ENCODE measurements at regions not wholly inside any gene's neighbourhood (a gene's known extent, or its start where the extent isn't known, plus 50 kb on each side); places are given as distances from the start of the nearest gene placed in this dataset.
A peak's percentile ranks its signal among the peaks of the same experiment; 100 is the strongest.
"Not testable (repeated sequence)": the region's sequence is repeated elsewhere in the genome, so short reads cannot be mapped to it uniquely, and the experiment has no call there.

DNA sequence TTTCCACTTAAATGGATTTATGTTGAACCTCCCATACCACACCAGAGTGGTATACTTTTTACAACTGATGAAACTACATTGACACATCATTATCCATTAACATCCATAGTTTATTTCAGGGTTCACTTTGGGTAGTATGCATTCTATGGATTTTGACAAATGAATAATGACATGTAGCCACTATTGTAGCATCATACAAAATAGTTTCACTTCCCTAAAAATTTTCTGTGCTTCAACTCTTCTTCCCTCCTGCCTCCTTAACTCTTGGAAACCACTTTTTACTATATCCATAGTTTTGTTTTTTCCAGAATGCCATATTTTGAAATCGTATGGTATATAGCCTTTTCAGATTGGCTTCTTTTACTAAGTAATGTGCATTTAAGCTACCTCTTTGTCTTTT is 199.5 kb upstream of the TMEM196 start:
- no peak for DNase-seq (ENCODE audit: low read depth, low spot score)
- in situ Hi-C loops (cut with HindIII; ENCODE audit: low pct_unique_long_range_greater_than_20kb, low sequenced_read_pairs) = no loop called here

DNA sequence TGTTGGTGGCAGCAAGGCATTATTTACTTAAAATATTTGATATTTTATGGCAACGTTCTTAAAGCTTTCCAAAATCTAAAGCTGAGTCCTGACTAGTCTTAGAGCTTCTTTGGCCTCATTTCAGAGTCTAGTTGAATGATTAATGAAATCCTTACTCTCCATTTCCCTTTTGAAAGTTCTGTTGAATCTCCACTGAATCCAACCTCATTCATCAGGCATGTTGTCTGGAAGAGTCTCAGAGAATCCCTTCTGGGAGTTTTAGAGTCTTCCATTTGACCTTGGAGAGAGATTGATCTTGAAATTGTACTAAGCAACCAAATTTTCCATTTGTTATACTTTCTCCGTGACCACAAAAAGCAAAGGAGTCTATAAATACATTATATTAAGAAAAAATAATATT is 198.5 kb upstream of the TMEM196 start:
- DNase-seq (ENCODE audit: low read depth, low spot score) = no peak
- in situ Hi-C loops (cut with HindIII; ENCODE audit: low pct_unique_long_range_greater_than_20kb, low sequenced_read_pairs) = no loop called here

DNA sequence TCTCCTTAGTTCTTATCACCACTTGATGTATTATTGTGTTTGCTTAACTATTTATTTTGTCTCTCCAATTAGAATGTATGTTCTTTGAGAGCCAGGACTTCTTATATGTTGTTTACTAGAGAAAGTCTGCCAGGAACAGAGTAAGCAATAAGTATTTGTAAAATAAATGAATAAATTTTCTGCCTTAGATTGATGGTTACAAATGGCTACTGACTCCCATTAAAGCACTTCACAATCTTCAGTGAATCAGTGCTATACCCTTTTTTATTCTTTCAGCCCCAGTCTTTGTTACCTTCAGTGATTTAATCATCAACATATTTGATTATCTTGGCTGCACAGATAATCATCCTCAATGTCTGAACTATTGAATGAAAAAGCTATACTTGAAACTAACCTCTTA is 197.1 kb upstream of the TMEM196 start:
- no peak for DNase-seq (ENCODE audit: low read depth, low spot score)
- in situ Hi-C loops (cut with HindIII; ENCODE audit: low pct_unique_long_range_greater_than_20kb, low sequenced_read_pairs) = no loop called here

DNA sequence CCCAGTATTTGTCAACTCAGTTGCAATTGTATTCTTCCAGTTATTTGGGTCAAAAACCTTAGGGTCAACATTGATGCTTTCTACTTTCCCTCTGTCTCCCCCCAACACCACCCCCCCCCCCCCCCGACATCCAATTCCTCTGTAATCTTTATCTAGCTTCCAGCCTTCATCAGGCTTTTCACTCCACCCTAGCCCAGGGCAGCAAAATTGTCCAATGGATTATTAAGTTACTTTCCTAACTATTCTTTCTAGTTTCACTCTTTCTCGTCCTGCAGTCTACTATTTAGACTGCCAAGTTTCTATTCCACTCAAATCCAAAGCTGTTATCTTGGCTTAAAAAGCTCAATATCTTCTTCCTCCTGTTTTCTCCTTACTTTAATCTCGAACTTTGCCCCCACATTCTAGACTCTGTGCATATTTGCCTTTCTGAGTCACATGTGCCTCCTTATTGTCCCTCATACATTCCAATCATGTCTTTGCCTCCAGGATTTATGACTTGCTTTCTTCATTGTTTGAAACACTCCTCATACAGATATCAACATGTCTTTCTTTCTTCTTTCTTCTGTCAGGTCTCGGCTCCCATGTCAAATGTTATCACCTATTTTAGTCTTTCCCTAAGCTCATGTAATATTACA is 196.6 kb upstream of the TMEM196 start:
- no peak for DNase-seq (ENCODE audit: low read depth, low spot score)
- in situ Hi-C loops (cut with HindIII; ENCODE audit: low pct_unique_long_range_greater_than_20kb, low sequenced_read_pairs) = no loop called here

DNA sequence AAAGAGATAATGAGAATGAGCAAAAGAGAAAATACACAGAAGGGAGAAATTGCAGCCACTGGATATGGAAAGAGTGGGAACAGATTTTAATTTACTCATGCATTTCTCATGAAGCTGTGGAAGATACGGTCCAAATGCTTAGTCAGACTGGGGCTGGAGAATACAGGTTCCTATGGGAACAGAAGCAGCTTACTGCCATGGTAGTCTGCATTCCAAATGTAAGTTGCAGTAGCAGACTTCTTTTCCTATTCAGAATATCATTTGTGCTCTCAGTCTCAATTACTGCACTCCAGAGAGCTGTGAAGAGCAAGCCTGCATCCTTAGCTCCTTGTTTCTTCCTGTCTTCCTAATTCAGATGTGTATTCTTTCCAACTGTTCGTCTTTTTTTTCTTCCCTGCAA is 190.8 kb upstream of the TMEM196 start:
- in situ Hi-C loops (cut with HindIII; ENCODE audit: low pct_unique_long_range_greater_than_20kb, low sequenced_read_pairs) = no loop called here
- DNase-seq (ENCODE audit: low read depth, low spot score) = no peak

DNA sequence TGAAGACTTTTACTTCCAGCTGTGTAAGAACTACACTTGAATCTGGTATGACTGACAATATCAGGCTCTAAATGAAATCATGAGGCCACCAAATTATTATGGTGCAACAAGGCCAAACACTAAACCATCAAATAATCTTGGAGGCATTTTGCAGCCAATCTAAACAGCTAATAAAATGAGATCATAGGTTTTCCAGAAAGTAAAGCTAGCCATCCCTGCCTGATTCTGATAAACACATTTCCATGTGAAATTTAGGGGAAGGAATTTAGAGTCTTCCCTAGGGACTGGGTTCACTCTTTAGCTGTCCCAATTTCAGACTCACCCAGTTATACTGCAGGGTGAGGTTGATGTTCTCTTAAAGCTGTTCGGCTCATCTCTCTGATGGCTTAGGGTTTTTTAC is 190.3 kb upstream of the TMEM196 start:
- in situ Hi-C loops (cut with HindIII; ENCODE audit: low pct_unique_long_range_greater_than_20kb, low sequenced_read_pairs) = no loop called here
- DNase-seq (ENCODE audit: low read depth, low spot score) = no peak

DNA sequence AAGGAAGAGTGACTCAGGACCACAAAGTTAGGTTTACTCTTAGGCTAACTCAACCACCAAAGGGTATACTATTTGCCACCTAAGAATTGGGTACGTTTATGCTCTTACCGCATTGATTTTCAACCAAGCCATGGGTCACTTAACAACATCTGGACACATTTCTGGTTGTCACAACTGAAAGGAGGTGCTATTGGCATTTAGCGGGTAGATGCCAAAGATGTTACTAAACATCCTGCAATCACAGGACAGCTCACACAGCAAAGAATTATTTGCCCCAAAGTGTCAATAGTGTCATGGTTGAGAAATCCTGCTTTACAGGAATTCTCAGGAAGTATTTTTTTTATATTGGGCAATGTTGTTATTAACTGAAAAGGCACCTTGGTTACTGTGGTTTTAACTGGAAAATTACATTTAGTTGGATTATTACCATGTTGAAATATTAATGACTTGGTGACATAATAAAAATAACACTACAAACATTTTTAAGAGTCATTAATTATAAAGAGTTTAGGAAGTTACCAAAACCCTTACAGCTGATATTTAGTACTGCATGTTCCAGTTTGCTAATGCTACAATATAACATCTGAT is 185.0 kb upstream of the TMEM196 start:
- DNase-seq (ENCODE audit: low read depth, low spot score) = peak; percentile 13
- in situ Hi-C loops (cut with HindIII; ENCODE audit: low pct_unique_long_range_greater_than_20kb, low sequenced_read_pairs) = no loop called here

DNA sequence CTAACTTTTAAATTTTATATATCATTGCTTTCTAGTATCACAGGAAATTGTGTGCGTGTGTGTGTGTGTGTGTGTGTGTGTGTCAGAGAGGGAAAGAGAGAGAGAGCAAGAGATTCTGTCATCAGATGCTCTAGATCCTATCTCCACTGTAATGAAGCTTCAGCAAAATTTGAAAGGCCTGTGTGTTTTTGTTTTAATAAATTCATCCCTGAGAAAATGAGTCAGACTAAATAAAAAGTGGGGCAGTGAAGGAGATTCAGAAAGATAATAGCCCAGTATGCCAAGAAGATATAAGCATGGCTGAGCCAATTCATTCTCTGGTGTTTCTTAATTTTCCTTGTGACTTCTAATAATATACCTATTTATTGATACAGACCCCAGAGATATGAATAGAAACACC is 184.2 kb upstream of the TMEM196 start:
- DNase-seq (ENCODE audit: low read depth, low spot score) = no peak
- in situ Hi-C loops (cut with HindIII; ENCODE audit: low pct_unique_long_range_greater_than_20kb, low sequenced_read_pairs) = no loop called here

DNA sequence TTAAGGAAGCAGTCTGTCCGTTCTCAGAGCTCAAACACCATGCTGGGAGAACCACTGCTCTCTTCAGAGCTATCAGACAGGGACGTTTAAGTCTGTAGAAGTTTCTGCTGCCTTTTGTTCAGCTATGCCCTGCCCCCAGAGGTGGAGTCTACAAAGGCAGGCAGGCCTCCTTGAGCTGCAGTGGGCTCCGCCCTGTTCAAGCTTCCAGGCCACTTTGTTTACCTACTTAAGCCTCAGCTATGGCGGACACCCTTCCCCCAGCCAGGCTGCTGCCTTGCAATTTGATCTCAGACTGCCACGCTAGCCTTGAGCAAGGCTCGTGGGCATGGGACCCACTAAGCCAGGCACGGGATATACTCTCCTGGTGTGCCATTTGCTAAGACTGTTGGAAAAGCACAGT is 180.7 kb upstream of the TMEM196 start:
- in situ Hi-C loops (cut with HindIII; ENCODE audit: low pct_unique_long_range_greater_than_20kb, low sequenced_read_pairs) = not testable (repeated sequence)

DNA sequence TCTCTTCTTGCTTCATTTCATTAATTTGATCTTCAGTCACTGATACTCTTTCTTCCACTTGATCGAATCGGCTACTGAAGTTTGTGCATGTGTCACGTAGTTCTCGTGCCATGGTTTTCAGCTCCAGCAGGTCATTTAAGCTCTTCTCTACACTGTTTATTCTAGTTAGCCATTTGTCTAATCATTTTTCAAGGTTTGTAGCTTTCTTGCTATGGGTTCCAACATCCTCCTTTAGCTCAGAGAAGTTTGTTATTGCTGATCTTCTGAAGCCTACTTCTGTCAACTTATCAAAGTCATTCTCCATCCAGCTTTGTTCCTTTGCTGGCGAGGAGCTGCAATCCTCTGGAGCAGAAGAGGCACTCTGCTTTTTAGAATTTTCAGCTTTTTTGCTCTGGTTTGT is 180.0 kb upstream of the TMEM196 start:
- DNase-seq (ENCODE audit: low read depth, low spot score); in situ Hi-C loops (cut with HindIII; ENCODE audit: low pct_unique_long_range_greater_than_20kb, low sequenced_read_pairs): not testable (repeated sequence)

More for the DNA sequence above, 180.7 kb upstream of the TMEM196 start:
- not testable (repeated sequence) for DNase-seq (ENCODE audit: low read depth, low spot score)

DNA sequence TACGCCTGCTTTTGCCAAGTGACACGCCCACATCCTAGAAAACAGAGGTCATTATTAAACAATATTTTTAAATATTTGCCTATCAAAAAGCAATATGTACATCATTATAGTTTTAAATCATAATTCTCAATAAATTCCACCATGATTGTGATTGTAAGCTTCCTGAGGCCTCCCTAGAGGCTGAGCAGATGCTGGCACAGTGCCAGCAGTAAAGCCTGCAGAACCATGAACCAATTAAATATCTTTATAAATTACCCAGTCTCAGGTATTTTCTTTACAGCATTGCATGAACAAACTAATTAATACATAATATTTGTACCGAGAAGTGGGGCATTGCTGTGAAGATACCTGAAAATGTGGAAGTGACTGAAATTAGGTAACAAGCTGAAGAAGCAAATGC is 174.7 kb upstream of the TMEM196 start:
- in situ Hi-C loops (cut with HindIII; ENCODE audit: low pct_unique_long_range_greater_than_20kb, low sequenced_read_pairs) = no loop called here
- DNase-seq (ENCODE audit: low read depth, low spot score) = no peak

DNA sequence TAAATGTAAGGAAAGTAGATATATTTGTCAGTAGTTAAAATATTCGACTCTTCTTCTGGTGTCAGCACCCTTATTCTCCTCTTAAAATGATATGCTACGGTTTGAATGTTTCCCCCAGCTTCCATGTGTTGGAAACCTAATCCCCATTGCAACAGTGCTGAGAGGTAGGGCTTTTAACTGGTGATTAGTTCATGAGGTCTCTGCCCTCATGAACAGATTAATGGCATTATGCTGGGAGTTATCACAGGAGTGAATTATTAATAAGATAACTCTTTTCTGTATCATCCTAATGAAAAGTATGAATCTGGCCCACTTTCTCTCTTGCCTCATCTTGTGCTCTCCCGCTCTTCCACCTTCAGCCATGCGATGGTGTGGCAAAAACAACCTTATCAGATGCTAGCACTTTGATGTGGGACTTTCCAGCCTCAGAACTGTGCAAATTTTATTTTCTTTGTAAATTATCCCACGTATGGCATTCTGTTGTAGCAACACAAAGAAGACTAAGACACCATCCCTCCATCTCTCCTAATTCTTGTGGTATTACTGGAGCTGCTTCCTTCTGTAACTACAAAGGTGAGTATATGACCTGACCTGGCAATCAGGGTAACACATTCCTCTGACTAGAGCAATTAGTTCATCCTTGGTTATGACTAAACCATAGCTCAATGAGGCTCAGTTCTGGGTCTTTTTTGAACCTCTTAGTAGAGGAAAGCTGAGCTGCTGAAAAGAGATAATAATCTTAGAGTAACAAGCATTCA is 171.1 kb upstream of the TMEM196 start:
- in situ Hi-C loops (cut with HindIII; ENCODE audit: low pct_unique_long_range_greater_than_20kb, low sequenced_read_pairs) = no loop called here
- DNase-seq (ENCODE audit: low read depth, low spot score) = no peak

DNA sequence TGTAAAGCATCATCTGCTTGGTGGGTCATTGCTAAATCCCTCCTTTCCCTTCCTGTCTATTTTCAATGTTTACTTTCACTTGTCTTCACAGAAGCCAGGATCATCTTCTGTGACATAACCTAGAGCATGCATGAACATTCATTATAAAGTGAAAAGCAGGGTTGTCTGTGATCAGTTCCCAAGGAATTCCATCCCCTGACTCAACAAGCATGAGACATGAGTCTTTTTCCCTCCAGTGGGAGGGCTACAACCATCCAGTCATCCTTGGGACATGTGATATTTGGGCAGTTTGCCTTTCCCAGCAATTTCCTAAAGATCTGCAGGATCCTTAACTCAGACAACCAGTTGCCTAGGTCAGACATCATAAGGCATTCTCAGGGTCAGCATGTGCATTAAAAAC is 166.3 kb upstream of the TMEM196 start:
- peak; percentile 43 for DNase-seq (ENCODE audit: low read depth, low spot score)
- in situ Hi-C loops (cut with HindIII; ENCODE audit: low pct_unique_long_range_greater_than_20kb, low sequenced_read_pairs) = no loop called here

DNA sequence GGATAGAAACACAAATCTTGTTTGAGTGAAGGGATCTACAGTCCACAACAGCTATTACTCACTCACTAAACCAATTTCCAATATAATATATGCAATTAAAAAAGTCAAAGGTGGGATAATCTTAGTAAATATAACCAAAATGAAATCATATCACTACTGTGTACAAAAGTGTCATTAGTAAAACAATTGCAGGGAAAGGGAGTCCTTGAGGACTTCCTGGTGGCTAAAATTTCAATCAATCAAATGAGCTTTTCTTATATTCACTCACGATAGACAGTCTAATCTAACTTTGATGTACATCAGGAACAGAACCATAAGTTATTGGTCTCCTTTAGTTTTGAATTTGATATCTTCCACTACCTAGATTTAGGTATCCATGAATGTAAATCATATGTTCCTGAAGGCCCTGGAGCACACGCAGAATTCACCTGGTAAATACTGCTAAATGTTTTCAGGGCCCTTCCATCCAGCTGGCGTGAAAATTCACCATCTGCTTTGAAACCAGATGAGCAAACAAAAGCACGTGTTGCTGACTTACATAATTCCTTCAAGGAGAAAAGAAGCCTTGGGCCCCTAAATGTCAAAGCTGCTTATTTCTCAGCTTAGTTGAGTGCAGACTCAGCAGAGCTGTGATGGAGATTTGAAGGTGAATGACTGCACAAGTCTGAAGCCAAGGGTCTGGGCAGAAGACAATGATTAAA is 159.3 kb upstream of the TMEM196 start:
- in situ Hi-C loops (cut with HindIII; ENCODE audit: low pct_unique_long_range_greater_than_20kb, low sequenced_read_pairs) = no loop called here

DNA sequence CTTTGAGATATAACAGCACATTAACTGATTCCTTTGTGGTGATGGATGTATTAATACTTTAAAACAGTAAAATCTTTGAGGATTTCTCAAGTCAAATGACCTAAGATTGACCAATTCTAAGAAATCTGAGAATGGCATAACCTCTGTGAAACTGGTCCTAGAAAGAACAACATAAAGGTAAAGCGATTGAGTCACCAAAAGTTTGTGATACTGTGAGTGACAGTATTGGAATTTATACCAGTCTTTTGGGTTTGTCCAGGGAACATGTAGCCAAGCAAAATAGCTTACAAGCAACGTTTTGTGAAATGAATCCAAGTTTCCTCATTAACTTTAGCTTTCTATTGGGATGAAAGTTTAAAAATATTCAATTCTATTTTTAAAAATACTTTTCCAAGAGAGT is 157.4 kb upstream of the TMEM196 start:
- in situ Hi-C loops (cut with HindIII; ENCODE audit: low pct_unique_long_range_greater_than_20kb, low sequenced_read_pairs) = no loop called here
- DNase-seq (ENCODE audit: low read depth, low spot score) = no peak

More for the DNA sequence above, 159.3 kb upstream of the TMEM196 start:
- no peak for DNase-seq (ENCODE audit: low read depth, low spot score)

DNA sequence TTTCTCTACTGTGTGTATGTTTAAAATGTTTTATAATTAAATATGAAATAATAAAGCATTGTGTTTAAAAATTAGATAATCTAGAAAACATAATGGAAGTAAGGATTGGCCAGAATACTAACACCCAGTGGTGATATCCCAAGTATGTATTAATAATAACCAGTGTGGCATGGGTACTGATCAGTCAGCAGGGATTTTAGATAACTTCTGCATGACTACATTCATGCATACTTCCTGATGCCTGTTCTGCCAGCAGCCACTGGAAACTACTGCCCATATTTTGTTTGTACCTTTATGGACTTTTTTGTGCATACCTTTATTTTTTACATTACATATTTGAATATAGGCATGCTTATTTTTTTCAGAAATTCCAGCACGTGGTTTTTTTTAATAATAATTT is 156.6 kb upstream of the TMEM196 start:
- DNase-seq (ENCODE audit: low read depth, low spot score) = no peak
- in situ Hi-C loops (cut with HindIII; ENCODE audit: low pct_unique_long_range_greater_than_20kb, low sequenced_read_pairs) = no loop called here

DNA sequence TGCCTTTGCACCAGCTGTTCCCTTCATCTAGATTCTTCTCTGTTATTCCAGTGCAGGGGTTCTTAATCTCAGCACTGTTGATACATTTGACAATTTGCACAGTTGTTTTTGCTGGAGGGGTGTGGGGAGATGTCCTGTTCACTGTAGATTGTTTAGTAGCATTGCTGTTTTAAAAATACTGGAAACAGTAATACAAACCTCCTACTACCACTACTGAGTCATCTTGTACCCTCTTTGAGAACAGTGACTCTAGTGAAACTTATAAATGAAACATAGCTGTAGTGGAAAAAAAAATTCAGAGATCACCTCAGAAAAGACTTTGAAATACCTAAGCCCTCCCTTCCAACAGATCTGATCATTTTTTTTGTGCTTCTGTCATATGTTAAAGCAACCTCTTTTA is 154.8 kb upstream of the TMEM196 start:
- in situ Hi-C loops (cut with HindIII; ENCODE audit: low pct_unique_long_range_greater_than_20kb, low sequenced_read_pairs) = no loop called here
- DNase-seq (ENCODE audit: low read depth, low spot score) = no peak

DNA sequence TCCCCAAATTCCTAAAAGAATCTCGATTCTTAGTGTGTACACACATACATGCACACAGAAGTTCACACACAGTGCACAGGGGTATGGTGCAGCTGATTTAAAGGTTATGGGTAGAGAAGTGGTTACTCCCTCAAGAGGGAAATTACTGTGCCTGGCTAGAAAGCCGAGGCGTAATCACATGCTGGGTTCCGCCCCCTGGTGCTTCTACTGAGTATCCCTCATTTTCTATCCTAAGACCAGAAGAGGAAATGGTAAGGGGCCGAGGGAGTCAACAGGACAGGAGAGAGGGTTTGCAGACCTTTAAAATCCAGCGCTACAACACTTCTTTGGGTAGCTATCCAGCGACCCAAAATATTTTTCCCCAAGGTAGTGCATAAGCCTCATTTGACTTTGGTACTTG is 147.3 kb upstream of the TMEM196 start:
- in situ Hi-C loops (cut with HindIII; ENCODE audit: low pct_unique_long_range_greater_than_20kb, low sequenced_read_pairs) = no loop called here
- peak; percentile 16 for DNase-seq (ENCODE audit: low read depth, low spot score)
